ENCODE measurements at regions not wholly inside any gene's neighbourhood (a gene's known extent, or its start where the extent isn't known, plus 50 kb on each side); places are given as distances from the start of the nearest gene placed in this dataset.

- TF ChIP-seq POLR2A (IDR thresholded peaks at IDR 0.05; ENCODE audit: low read depth, low read length) (no peak), CTCF (conservative IDR thresholded peaks at IDR 0.05; ENCODE audit: low read depth, low read length) (no peak), BHLHE40 (IDR thresholded peaks at IDR 0.05; ENCODE audit: low read depth, low read length) (no peak)
Measured at GRCh38 chr2:164275659-164276058, 345.6 kb downstream of the GRB14 start.

Data from IMR-90 (cell line).